ENCODE measurements at regions not wholly inside any gene's neighbourhood (a gene's known extent, or its start where the extent isn't known, plus 50 kb on each side); places are given as distances from the start of the nearest gene placed in this dataset.

DNA sequence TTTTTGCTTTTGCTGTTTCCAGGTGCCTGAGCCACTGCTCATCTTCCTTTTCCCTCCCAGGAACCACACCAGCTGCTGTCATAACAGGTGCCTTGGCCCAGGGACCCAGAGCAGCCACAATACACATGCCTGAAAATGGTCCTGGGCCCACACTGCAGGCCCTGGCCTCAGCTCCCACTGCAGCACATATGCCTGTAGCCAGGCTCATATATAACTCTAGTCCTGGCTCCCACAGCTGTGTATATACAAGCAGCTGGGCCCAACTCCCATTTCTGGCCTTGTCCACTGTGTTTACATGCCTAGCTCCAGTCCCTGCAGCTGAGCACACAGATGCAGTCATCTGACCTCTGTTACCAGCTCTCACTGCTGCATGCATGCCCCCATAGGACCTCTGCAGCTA, 930.5 kb downstream of the ADGRL3 start:
- H3K4me3 ChIP-seq, result no peak overlapping the region
- H3K27ac ChIP-seq, result no peak overlapping the region
- H3K4me1 ChIP-seq, result no peaks in the 10 kb centered on the region
- TF ChIP-seq POLR2A (IDR thresholded peaks at IDR 0.05), result no peak
- TF ChIP-seq CTCF (IDR thresholded peaks at IDR 0.05), result no peak
- H3K36me3 ChIP-seq, result no peaks in the 10 kb centered on the region
- H3K27me3 ChIP-seq, result no peaks in the 10 kb centered on the region
- DNase-seq, result no peak
- no peaks in the 10 kb centered on the region for H3K9me3 ChIP-seq

GRCh38 chr4:62130230-62130629, 930.1 kb downstream of the ADGRL3 start:
- DNase-seq, result no peak
- Histone ChIP-seq H3K36me3 (no peaks in the 10 kb centered on the region), H3K9me3 (no peaks in the 10 kb centered on the region), H3K4me1 (no peaks in the 10 kb centered on the region), H3K27ac (no peak overlapping the region), H3K4me3 (no peak overlapping the region), H3K27me3 (no peaks in the 10 kb centered on the region)
- TF ChIP-seq CTCF (IDR thresholded peaks at IDR 0.05), result no peak
- TF ChIP-seq POLR2A (IDR thresholded peaks at IDR 0.05), result no peak

All from Peyer's patch (tissue), 4 donors.